ENCODE measurements at regions not wholly inside any gene's neighbourhood (a gene's known extent, or its start where the extent isn't known, plus 50 kb on each side); places are given as distances from the start of the nearest gene placed in this dataset.

DNA sequence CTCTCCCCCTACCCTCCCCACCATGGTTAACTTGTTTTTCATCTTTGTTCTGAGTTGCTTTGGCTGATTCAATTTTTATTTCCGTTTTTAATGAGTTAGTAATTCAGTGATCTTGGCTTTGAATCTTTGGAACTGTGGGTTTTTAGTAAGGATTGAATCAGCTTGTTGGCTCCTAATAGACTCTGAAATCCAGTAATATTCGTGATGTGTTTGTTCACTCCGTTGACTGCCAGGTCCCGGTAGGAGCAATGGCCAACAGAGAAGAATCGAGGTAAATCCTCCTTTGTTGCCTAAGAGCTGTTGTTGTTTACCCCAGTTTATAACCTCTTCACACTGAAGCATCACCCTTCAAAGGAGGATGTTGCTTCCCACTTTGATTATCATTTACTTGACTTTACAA is 92.7 kb downstream of the PCSK1 start:
- Histone ChIP-seq H3K9me3 (replicated peaks) (no peaks in the 10 kb centered on the region), H3K27me3 (no peaks in the 10 kb centered on the region), H3K4me3 (no peak overlapping the region), H3K36me3 (no peaks in the 10 kb centered on the region), H3K27ac (no peak overlapping the region), H3K4me1 (no peaks in the 10 kb centered on the region)
- DNase-seq = no peak

DNA sequence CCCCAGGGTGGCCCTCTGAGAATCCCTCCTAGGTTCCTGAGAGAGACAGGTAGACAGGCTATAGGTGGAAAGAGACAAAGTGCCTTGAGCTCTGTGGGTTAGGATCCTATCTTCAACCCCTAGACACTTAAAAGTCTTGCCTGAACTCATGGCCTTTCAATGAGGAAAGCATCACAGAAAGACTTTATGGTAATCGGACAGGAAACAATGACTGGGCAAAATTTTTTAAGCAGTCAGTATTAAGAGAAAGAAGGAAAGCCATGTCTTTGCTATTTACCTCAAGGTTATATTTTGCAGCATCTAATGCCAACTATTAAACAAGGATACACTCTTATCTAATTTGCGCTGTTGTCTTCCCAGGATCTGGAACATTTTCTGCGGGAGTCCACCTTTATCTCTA is 93.2 kb downstream of the PCSK1 start:
- no peak overlapping the region for H3K27ac ChIP-seq
- H3K9me3 ChIP-seq (replicated peaks) = no peaks in the 10 kb centered on the region
- no peaks in the 10 kb centered on the region for H3K36me3 ChIP-seq
- H3K27me3 ChIP-seq = no peaks in the 10 kb centered on the region
- no peak for DNase-seq
- no peak overlapping the region for H3K4me3 ChIP-seq
- no peaks in the 10 kb centered on the region for H3K4me1 ChIP-seq

DNA sequence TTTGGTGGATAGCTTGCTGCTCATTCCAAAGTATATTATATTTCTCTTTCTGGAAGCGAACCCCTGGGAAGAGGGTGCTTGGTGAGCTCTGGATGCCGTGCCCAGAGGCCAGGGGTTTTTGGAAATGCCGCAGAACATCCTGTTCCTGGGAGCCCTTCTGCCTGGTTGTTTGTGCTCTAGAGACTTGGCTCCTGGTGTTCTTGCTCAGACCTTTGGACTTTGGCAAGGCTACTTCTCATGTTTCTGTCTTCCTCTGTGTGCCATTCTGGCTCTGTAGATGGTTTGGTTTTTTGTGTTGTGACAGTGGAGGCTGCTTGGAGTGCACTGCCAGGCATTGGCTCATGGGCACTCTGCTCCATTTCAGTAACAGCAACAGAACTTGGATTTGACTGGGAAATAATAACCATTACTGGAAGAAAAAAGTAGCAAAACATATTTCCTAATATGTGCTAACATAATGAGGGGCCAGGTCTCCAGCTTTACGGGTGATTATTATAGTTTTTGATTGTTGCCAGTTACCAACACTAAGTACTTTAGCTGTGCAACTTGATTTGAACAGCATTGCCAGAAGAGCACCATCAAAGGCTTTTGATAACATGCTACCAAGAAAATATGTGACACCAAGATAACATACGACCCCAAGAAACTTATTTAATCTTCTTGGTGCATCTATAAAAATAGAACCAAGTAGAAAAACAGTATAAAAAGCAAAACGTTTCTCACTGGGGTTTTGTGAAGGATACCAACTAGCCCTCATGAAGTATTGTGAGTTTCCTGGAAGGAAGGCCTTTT is 94.2 kb downstream of the PCSK1 start:
- Histone ChIP-seq H3K27me3 (no peaks in the 10 kb centered on the region), H3K27ac (no peak overlapping the region), H3K4me1 (no peaks in the 10 kb centered on the region), H3K4me3 (no peak overlapping the region), H3K36me3 (no peaks in the 10 kb centered on the region), H3K9me3 (replicated peaks) (no peaks in the 10 kb centered on the region)
- DNase-seq = no peak

DNA sequence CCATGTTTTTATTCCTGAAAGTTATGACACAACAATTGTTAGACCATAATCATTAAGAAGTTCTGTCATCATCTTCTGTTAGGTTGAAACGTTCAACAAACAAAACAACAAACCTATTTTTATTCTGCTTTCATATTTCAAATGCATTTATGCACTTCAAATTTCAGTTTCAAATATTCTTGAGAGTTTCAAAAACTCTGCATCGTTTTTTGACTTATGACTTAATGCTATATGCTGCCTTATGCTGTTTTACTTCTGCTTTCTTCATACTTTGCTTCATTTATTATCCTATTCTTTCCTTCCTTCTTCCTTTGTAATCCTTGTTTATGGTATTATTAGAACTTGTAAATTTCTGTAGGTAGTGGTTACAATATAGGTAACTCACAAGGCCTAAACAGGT is 95.0 kb downstream of the PCSK1 start:
- H3K27ac ChIP-seq = no peak overlapping the region

DNA sequence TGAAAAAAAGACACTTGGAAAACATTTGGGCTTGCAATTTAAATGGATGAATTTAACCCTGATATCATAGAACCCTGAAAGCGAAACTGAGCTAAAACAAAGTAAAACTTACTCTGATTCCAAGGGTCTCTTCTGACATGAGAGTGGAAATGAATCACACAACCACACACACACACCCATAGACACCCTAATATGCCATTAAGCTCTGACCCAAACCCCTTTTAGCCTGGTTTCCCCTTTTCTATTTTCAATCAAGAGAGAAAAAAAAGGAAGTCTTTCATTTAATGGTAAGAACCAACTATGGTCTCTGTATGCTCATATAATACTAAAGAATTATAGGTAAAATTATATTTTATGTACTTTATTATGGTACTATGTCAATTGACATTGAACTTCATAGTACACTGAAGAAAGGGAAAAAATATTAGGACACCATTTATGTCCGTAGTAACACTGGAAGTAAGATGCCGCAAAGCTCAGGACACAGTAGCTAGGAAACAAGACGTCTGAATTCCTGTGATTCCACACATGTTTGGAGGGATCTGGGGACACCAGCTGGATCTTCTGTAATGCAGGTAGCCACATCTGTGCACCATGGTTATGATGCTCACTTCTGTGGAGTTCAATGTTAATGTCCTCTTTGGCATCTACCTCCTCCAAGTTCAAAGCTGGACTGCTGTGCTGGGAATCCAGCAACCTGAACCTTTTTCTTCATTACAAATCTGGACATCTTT is 95.8 kb downstream of the PCSK1 start:
- no peaks in the 10 kb centered on the region for H3K4me1 ChIP-seq
- no peak overlapping the region for H3K27ac ChIP-seq
- H3K36me3 ChIP-seq = no peaks in the 10 kb centered on the region
- no peaks in the 10 kb centered on the region for H3K9me3 ChIP-seq (replicated peaks)
- H3K27me3 ChIP-seq = no peaks in the 10 kb centered on the region
- no peak for DNase-seq
- H3K4me3 ChIP-seq = no peak overlapping the region

More for the DNA sequence above, 95.0 kb downstream of the PCSK1 start:
- no peaks in the 10 kb centered on the region for H3K4me1 ChIP-seq
- H3K36me3 ChIP-seq = no peaks in the 10 kb centered on the region
- H3K9me3 ChIP-seq (replicated peaks) = no peaks in the 10 kb centered on the region
- no peaks in the 10 kb centered on the region for H3K27me3 ChIP-seq
- no peak overlapping the region for H3K4me3 ChIP-seq
- DNase-seq = no peak

DNA sequence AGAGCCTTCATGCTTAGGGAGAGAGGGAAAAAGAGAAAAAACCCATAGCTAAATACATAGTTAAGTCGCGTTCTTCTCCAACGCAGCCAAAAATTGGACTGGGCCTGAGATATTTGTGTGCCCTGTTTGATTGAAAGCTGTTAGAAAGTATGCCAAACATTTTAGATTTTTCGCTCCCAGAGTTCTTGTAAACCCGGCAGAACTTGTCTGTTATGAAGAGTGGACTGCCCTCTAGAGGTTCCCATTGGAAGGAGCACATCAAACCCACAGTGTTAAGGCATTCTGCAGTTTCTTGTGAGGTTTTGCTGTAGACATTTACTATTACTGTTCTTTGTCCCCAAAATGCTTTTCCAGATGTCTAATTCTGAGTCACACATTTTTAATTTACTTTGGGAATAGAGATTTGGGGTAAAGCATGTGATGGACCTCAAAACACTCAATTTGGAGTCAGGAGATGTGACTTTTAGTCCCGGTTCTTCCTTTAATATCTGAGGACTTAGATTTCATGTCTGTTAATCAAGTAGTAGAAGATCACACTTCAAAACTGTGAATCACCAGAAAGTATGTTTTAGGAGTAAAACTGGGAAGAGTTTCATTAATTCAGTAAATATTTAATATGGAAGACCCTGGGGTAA is 96.6 kb downstream of the PCSK1 start:
- H3K27me3 ChIP-seq = no peaks in the 10 kb centered on the region
- no peak overlapping the region for H3K4me3 ChIP-seq
- H3K9me3 ChIP-seq (replicated peaks) = no peaks in the 10 kb centered on the region
- no peak overlapping the region for H3K27ac ChIP-seq
- peak; percentile 51 to 83 for DNase-seq
- no peaks in the 10 kb centered on the region for H3K4me1 ChIP-seq
- no peaks in the 10 kb centered on the region for H3K36me3 ChIP-seq

DNA sequence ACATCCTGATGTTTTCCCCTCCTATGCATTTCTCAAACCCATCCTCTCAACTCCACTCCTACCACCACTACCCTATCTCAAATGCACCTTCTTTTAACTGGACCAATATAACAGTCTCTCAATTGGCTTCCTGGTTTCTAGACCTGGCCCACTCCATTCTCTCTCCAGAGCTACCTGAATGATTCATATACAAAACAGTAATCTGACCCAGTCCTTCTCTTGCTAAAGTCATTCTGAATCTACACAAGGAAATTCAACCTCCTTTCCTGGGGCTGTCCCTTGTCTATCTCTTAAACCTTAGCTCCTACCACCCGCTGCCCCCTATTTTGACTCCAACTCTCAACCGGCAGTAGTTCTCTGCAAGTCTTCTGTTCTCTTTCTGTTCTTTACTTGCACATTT is 97.2 kb downstream of the PCSK1 start:
- Histone ChIP-seq H3K9me3 (replicated peaks) (no peaks in the 10 kb centered on the region), H3K36me3 (no peaks in the 10 kb centered on the region), H3K4me3 (no peak overlapping the region), H3K27ac (no peak overlapping the region), H3K27me3 (no peaks in the 10 kb centered on the region), H3K4me1 (no peaks in the 10 kb centered on the region)
- DNase-seq = no peak

DNA sequence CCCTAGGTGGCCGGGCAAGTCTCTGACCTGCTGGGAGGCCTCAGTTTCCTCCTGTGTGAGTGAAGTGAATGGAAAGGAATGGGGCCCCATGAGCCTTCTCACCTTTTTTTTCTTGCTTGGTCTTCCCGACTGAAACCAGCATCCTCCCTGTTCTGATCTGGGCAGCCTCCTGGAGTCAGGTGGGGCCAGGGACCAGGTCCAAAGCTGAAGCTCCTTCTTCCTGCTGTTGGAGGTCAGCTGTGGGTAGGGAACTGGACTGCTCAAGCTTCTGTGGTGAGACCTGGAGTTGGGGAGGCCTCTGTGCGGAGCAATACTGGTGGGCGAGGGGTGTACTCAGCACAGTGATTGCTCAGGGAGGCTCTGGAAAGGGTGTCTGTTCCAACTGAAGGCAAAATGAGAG is 99.7 kb downstream of the PCSK1 start:
- H3K27ac ChIP-seq = no peak overlapping the region
- H3K27me3 ChIP-seq = no peaks in the 10 kb centered on the region

DNA sequence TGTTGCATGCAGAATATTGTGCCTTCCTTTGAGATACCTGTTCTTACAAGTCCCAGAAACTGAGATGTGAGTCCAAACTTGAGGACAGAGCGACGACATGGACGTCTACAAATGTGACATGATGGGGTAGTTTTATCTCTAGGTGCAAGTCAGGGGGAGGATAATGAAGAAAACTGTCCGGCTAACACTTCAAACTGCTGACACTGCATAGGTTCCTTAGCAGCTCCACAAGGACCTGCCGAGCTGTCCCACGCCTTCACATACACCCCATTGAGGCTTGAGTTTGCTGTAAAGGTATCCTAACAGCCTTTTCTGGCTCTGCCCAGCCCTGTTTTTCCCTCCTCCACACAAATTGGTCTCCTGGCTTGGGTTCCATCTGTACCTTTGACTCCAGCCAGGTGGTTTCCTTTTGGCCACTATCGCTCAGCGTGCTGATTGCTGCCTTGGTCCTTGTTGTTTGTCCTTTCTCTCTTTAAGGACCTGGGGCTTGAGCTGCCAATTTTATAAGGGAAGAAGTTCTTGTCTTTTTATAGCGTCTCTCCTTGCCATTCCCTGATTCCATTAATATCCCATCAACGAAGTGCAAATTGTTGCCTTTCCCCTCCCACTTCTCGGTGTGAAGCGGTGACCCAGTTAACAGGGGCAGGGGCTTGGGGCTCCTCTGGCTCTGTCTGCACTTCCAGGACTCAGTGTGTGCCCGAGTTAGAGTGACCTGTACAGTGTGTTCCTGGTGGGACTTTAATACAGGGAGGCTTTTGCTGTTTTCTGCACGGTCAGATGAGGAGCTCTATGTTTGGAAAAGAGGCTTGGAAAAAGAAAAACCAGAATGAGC is 100.3 kb downstream of the PCSK1 start:
- Histone ChIP-seq H3K4me1 (no peaks in the 10 kb centered on the region), H3K27me3 (no peaks in the 10 kb centered on the region), H3K9me3 (replicated peaks) (no peaks in the 10 kb centered on the region), H3K36me3 (no peaks in the 10 kb centered on the region), H3K27ac (no peak overlapping the region), H3K4me3 (no peak overlapping the region)
- DNase-seq = no peak

More for the DNA sequence above, 99.7 kb downstream of the PCSK1 start:
- Histone ChIP-seq H3K9me3 (replicated peaks) (no peaks in the 10 kb centered on the region), H3K4me1 (no peaks in the 10 kb centered on the region), H3K36me3 (no peaks in the 10 kb centered on the region), H3K4me3 (no peak overlapping the region)
- no peak for DNase-seq

DNA sequence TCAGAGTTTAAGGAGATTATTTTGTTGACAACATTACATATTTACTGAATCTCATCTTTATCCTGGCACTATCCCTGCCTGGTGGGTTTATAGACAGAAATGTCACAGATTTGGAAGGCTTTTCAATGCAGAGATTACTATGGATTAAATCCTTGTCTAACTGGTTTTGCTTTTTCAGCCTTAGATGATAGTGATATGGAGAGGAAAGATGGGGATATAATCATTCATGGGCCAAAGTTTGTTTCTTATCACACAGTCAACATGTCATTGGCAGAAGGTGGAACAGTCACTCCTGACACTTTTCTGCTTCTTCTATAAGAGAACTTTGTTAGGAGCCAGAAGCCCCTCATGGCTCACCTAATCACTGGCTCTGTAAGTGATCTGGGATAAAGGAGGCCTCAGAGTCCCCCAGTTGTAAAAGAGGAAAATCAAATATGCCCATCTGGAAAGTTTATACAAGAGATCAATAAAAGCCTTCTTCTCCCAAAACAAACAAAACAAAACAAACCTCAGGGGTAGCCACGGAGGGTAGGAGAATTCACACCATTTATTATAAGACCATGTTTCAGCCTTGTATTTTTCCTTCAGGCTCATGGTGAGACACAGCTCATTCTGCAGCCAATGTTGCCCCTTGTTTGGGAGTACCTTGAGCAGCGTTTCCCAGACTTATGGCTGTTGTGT is 101.2 kb downstream of the PCSK1 start:
- H3K4me1 ChIP-seq = no peaks in the 10 kb centered on the region
- H3K27me3 ChIP-seq = no peaks in the 10 kb centered on the region
- H3K36me3 ChIP-seq = no peaks in the 10 kb centered on the region
- H3K9me3 ChIP-seq (replicated peaks) = no peaks in the 10 kb centered on the region
- DNase-seq = no peak
- no peak overlapping the region for H3K27ac ChIP-seq
- H3K4me3 ChIP-seq = no peak overlapping the region

DNA sequence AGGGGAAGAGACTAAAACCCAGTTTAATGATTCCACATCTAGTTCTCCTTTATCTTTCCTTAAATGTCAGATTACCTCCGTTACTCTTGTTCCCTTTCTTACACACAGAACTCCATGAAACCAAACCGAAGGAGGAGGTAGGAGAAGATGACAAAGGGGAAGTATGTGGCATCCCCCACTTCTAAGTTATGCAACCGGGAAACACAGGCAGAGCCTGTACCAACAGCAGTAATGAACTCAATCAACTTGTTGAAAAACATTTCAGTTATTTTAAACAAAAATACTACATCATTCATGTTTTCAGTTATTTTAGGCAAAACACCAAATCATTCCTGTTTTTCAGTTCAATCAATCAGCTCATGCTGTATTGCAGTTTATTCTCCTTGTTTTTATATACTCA is 101.8 kb downstream of the PCSK1 start:
- H3K27ac ChIP-seq = no peak overlapping the region
- H3K36me3 ChIP-seq = no peaks in the 10 kb centered on the region
- H3K27me3 ChIP-seq = no peaks in the 10 kb centered on the region
- DNase-seq = no peak
- no peak overlapping the region for H3K4me3 ChIP-seq
- no peaks in the 10 kb centered on the region for H3K9me3 ChIP-seq (replicated peaks)
- no peaks in the 10 kb centered on the region for H3K4me1 ChIP-seq

DNA sequence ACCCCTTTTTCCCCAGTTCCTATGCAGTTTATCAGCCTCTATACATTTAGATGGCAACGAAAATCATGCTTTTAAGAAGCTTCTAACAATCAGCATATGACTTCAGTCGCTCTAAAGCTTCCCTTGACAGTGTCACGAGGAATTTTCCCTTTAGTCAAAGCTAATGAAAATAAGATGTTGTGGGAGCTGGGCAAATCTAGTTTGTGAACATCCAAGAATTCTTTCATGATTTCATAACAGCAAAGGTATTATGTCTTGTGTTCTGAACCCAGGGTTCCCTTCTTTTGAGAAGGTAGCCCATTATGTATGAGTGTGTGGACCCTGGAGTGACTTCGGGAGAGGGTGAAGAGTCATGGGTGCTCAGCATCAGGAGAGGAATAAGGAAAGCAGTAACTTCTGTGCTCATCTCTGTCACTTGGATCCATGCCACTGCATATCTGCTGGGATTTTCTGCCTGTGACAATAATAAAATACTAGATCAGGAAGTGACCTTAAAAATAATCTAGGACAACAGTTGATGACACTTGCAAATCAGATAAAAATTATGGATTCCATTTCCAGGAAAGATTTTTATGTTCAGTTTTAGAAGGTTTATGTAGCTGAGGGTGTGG is 102.4 kb downstream of the PCSK1 start:
- Histone ChIP-seq H3K36me3 (no peaks in the 10 kb centered on the region), H3K4me1 (no peaks in the 10 kb centered on the region), H3K27ac (no peak overlapping the region), H3K27me3 (no peaks in the 10 kb centered on the region), H3K9me3 (replicated peaks) (no peaks in the 10 kb centered on the region), H3K4me3 (no peak overlapping the region)
- DNase-seq = no peak

DNA sequence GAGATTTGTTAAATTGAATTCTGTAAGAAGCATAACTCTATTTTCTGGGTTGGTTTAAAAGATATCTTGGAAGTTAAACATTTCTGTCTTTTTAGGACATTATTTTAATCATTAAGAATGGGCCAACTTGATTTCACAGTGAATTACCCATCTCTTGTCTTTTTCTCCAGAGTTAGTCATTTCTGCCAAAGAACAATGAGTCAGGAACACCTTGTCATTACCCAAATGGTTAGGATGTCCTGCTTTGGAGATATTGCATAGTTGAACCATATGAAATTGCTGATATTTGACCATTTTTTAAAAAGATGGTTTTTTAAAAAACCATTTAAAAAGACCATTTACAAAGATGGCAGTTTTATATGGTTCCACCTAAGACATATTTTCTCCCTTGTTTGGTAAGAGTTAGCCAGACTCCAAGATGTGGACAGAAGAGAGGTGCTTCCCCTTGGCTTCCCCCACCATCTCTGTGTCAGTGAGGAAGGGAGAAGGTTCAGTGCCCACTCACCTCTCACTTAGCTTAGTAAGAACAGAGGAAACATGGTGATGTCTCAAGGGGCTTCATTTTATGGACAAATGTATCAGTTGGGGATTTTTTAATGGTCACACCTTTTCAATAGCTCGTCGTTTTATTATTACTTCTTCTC is 103.0 kb downstream of the PCSK1 start:
- Histone ChIP-seq H3K36me3 (no peaks in the 10 kb centered on the region), H3K27me3 (no peaks in the 10 kb centered on the region), H3K27ac (no peak overlapping the region), H3K9me3 (replicated peaks) (no peaks in the 10 kb centered on the region), H3K4me1 (no peaks in the 10 kb centered on the region), H3K4me3 (no peak overlapping the region)
- DNase-seq = no peak

Measured in SJCRH30 (cell line).